DMS114 treated with DMSO at 0.1 percent for 48 hours (cell line): ENCODE measurements at regions not wholly inside any gene's neighbourhood (a gene's known extent, or its start where the extent isn't known, plus 50 kb on each side); places are given as distances from the start of the nearest gene placed in this dataset.

Source experiments
- DNase-seq: peaks from one replicate; lab custom pipeline; 2025; ENCODE audit not compliant: unreplicated experiment; lab: John Stamatoyannopoulos, UW

DNA sequence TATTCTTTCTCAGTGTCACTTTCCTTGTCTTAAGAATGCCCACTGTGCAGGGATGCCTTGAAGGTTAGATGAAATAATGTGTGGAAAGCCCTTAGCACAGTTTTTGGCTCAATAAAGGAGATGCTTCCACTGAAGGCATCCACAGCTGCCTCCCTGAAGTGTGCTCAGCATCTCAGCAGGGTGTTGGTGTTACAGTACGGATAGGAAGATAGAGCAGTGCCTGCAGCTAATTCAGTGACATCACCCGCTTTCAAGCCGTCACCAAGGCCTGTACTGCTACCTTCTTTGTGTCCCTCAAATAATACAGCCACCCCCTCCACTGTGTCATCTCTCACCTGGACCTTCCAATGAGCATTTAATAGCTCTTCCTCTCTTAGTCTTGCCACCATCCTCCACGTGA is 59.0 kb downstream of the NDUFS5 start:
- DNase-seq, result no peak

DNA sequence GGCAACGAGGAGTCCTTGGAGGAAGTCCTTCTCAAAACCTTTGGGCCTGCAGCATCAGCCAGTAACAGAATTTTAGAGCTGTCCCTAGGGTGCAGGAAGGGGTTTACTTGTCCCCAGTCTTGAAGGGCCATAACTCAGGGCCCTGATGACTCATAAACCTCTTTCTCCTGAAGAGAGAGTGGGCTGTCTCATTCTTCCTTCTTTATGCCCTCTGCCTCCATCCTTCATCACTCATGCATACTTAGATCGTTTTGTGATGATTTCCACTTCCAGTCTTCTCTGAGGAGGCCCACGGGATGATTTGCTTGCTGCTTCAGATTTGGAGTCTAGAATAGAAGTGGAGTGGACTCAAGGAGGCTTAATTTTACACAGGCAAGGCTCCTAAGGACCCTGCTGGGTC is 60.2 kb downstream of the NDUFS5 start:
- no peak for DNase-seq

DNA sequence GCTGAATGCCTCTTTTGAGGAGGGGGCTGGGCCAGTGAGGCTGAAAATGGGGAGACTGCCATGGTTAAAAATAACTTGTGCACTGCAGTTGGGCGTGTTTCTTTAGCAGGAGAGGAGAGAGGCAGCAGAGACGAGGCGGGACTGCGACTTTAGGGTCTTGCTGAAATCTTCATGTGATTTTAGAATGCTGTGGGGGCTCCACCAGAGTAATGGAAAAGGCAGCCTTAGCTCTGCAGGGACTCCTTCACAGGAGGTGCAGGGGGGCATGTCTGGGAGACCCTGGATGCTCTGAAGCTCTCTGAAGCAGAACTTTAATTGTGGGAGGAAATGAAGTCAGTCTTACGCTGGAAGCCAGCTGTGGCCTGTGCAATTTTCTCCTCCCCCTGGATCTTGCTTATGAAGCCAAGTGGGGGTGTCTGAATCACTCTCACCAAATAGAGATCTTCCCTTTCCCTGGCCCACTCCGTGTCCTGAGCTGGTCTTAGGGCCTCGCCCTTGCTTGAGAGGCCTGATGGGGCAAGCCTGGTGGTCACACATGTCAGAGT is 60.8 kb downstream of the NDUFS5 start:
- no peak for DNase-seq

DNA sequence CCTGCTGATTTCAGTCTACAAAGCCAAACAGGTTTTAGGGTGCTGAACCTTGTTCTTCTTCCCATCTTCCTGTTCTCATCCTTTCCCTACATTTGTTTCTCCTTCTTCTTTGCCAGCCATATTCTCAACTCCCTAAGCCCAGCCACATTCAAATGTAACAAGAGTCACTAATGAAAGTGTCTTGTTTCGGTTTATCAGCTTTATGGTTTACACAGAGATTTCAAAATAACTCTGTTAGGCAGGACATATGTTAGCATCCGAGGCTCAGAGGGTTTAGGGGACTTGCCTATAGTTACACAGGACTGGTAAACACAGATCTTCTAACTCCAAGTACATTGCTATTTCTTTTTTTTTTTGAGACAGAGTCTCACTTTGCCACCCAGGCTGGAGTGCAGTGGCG is 61.3 kb downstream of the NDUFS5 start:
- no peak for DNase-seq

DNA sequence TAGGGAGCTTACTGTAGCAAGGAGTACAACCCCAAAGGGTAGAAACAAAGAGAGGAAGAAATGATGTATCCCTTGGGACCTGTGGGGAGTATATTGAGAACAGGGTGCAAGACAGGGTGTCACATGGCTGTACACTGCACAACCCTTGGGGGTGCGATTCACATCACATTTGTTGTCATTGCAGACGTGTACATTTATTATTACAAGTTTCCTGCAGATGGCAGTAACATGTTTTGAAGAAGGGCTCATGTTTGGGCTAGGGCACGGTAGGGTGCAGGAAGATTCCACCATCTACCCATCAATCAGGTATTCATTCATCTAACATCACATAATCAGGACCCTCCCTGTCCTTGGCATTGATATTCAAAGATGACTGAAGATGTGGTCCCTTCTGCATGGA is 62.5 kb downstream of the NDUFS5 start:
- DNase-seq, result no peak

DNA sequence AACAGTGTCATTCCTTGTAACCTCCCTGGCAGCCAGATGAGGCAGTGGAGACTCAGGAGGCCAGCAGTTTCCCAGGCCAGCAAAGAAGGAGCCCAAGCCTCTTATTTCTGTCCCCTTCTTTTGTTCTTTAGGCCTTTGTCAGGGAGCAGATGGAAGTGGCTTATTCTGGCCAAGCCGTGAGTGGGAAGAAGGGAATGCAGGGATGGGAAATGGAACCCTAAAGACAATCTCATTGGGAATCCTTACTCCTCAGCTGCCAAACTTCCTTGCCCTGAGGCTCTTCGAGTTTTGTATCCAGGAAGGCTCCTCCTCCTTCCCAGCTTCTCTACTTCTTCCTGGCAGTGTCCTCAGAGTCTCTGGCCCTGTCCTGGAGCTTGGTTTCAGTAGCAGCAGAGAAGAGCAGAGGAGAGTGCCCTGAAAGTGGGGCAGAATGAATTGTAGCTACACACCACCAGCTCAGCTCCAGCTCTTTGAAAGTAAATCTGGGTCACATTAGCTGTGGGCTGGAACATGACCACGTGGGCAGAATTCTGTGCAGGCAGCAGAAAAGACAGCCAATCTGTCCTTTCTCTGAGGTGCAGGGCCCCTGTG is 63.9 kb downstream of the NDUFS5 start:
- DNase-seq, result no peak

DNA sequence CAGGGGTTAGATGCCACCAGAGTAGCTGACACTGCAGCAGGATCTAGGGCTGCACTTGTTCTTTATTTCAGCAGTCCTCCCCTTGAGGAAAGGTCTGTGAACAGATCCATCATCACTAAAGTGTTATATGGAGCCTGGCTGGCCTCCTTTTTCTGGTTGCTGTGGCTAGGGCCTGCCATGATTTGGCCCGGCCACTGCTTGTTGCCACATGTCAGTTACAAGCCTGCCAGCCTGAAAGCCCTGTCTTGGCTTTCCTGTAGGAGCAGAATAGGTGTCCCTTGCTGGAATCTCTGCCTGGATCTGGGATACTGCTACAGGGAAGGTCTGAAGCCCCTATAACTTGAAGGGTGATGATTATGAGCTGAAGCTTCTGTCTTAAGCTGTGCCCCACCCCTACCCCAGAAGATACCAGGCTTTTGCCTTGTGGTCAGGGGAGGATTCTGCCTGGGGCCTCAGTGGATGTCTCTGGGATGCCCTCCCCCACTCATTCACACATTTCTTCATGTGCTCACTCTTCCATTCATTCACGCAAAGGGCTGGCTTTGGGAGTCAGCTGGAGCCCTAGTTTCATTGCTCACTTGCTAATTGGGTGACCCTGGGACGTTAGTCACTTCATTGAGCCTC is 64.7 kb downstream of the NDUFS5 start:
- no peak for DNase-seq

DNA sequence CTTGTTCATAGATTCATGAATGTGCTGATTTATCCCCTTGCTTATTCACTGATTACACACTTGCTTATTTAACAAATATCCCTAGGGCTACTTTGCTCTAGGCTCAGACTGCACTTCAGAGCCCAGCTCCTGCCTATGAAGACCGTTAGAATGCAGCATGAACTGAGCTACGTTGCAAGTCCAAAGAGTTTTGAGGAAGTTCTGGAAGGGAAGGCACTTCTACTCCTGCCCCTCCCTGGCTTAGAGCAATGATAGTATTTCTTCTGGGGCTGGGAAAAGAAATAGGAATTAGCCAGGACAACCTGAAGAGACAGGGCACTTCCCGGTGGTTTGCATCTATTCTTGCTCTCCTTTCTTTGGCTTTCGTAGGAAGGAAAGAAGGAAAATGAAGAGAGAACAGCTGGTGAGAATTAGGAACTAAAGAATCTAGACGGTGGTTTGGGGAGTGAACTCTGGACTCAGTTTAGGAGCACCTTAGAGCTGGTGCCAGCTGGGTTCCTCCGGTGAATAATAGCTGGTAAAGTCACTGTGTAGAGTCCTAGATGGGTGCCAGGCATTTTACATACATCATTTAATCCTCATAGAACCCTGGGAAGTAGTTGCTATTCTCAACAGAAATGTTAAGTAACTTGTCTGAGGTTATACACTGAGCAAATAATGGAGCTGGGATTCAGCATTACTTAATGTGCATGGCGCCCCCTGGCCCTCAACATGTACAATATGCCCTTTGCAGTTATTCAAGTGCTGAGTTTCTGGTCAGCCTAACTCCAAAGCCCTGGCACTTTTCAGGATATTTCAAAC is 65.9 kb downstream of the NDUFS5 start:
- DNase-seq, result peak; percentile 61

DNA sequence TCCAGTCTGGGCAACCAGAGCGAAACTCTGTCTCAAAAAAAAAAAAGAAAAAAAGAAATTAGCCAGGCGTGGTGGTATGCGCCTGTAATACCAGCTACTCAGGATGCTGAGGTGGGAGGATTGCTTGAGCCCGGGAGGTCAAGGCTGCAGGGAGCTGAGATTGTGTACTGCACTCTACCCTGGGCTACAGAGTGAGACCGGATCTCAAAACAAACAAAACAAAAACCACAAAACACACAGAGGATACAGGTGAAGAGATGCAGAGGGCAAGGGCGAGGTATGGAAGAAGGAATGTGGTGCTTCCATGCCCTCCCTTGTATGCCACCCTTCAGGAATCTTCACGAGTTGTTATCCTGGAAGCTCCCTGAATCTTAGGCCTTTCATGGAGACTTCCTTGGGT is 68.5 kb downstream of the NDUFS5 start:
- no peak for DNase-seq

DNA sequence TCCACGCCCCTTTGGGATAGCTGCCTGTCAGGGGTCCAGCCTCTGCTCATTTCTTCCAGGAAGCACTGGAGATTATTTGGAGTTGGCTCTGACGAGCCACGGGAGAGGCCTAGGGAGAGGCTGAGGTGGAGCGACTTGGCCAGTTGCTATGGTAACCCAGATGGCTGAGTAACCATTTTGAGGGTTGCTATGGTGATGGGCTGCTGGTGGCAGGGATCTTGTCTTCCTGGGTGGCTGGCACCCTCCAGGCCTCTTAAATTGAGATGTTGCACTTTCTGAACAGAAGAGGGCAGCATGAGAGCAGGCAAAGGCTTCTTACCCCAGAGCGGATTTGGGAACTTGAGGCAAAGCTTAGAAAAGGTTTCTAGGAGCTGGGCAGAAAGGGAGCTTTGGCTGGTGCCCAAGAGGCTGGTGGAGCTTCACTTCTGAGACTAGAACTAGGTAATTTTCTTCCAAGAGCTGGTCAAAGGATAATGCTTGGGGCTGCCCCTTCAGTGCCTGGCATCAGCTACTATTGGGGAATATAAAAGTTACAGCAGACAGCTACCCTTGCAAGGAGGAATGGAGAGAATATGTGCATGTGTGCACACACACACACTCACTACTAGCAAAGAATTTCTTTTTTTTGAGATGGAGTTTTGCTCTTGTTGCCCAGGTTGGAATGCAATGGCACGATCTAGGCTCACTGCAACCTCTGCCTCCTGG is 72.5 kb downstream of the NDUFS5 start:
- peak; percentile 89 for DNase-seq

DNA sequence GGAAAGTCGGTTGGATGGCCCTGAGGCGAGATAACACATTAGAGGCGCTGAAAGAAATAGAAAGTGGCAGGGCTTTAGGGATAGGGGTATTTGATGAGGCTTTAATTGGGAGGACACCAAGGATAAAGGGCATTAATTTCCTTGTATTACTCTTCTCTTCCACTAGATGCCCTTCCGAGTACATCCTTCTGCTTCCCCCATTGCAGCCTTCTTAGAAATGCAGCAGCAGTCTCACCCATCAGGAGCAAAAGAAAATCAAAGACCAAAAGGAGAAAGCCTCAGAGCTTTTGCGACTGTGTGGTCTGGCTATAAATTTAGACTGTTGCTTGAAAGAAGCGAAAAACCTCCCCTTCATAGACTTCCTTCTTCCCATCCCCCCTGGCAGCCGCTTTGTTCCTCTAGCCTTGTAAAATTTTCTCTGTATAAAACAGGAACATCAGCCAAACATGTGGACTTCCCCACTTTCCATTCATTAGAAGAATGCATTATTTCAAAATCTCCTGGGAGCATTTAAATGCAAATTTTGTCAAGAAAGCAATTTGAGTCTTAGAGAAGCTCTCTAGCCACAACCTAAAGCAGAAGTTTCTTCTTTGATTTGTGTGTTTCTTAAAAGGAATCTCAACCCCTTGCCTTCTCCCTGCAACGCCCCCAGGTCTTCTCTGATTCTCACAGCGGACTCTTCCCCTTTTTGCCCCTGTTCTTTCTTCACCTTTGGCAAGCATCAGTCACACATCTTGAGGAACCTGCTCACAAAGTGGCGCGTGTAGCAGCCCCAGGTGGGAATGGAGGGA is 76.6 kb downstream of the NDUFS5 start:
- DNase-seq, result peak; percentile 90

DNA sequence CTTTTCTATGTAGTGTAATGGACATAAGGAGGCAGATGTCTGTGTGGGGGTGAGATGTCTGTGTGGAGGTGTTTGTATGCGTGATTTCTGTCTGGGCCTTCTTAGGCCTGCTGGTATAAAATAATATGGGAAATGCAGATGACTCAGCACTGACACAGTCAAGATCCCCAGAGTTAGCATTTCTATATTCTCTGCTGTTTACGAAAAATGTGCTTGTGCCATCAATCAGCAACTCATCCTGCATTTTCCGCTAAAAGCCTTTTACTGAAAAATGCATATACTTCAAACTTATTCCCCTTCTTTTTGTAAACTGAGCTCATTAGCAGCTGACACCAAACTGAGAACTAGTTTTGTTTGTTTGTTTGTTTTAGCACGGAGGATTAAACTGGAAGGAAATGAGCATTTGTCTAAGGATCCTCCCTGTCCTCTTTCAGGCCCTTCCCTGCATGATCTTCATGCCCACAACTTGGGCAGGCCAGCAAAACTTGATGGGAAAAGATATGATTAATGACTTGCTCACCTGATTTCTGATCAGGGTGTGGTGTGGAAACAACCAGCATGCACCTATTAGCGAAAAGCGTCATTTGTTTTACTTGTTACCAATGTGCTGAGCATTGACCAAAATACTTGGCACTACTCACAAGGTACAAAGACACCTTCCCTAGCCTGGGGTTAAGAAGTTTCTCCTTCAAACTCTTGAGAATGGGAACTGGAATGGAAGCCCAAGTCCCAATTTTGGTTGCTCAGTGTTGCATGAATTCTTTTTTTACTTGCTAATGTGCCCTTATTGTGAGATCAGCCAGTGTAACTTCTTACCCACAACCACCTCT is 77.4 kb downstream of the NDUFS5 start:
- peak; percentile 45 for DNase-seq

DNA sequence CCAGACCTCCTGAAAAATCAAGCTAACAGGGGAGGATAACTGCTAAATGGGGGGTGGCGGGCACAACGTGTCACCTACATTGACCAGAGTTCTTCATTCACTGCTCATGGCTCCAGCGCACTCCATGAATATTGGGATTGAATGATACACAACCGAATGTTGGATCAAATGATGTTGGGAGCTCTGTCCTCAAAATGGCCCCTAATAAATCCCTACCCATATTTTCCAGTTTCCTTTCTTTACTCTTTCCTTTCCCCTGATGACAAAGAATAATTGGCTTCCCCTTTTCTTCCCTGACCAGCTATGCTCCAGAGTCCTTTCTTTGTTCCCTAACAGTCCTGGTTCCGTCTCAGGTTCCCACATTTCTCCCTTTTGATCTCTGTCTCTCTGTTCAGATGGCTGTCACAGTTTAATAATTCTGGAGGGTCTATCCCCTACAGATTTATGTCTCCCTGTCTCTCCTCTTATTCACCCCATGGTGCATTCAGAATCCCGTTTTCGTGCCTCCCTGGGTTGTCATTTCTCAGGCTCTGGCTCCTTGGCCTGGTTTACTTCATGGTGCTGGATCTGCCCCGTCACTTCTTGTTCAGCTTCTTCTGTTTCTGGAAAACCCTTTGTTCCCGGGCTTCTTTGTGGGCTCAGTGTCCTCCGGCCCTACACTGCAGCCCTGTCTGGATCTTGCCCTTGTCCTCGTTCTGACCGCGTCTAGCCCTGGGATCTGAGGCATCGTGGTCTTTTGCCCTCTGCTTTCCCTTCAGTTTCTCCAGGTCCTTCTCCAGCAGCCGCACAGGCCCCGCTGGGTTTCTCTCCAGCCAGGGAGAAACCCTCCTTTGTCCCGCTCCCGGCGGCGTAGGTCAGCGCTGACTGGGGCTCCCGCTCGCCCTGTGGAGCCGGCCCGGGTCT is 78.3 kb downstream of the NDUFS5 start:
- peak; percentile 45 for DNase-seq

DNA sequence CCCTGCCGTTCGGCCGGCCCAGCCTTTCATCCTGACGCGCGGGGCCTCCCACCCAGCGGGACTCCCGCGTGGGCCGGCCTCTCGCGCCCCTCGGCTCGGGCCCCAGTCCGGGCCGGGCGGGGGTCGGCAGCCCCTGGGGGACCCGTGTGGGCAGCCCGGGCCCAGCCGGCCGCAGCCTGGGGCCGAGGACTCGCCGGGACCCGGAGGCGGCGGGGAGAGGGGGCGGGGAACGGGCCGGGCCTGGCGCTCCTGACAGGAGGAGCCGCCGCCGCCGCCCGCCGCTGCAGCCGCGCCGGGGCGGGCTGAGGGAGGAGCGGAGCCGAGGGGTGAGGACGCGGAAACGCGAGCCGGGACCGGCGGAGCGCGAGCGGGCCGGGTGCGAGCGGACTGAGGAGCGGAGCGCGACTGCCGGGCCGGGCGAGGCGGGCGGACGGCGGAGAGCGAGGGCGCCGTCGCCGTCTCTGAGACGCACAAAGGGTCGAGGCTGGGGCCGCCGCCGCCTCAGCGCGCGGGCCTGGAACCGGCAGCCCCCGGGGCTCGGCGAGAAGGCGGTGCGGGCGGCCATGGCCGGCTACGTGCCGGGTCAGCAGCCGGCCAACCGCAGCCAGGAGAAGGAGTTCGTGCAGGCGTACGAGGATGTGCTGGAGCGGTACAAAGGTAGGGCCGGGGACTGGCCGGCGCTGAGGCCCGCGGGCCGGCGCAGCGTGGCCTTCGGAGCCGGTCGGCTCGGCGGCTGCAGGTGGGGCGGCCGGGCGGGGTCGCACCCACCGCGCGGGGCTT is 79.1 kb downstream of the NDUFS5 start:
- DNase-seq, result peak; percentile 28

DNA sequence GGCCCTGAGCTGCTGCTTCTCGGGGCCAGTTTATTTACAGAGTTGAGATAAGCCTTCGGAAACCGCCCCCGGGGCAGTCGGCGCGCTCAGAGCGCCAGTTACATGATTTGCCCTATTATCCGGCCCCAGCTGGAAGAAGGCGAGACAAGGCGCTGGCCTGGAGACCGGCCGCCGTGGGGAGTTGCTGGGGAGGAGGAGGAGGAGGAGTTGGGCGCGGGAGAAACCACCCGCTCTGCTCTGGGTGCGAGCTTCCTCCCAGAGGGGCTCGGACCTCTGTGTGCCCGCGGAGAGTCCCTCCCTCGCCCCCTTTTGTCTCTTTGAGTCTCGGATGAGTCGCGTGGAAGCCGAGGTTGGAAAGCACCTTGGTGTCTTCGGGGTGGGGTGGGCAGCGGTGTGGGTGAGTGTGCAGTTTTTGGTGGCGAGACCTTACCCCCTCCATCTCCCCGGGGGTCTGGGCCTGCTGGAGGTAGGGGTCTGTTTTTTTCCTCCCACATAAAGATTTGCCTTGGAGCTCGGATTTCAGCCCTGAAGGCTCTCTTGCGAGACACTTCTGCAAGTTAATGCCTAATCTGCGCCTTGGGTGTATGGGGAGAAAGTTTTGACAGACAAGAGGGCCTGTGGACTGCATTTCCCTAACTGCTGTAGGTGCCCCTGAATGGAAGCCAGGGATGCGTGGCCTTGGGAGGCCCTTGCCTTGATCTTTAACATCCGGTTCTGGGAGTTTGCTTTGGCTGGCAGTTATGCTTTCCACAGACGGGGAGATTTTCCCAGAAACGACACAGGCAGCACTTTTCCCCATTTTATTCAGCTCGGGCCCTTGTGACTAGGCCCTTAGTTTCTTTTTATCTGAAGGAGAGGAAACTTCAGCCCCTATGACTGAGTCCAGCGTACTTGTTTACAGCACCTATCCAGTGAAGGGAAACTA is 80.0 kb downstream of the NDUFS5 start:
- DNase-seq, result peak; percentile 63

DNA sequence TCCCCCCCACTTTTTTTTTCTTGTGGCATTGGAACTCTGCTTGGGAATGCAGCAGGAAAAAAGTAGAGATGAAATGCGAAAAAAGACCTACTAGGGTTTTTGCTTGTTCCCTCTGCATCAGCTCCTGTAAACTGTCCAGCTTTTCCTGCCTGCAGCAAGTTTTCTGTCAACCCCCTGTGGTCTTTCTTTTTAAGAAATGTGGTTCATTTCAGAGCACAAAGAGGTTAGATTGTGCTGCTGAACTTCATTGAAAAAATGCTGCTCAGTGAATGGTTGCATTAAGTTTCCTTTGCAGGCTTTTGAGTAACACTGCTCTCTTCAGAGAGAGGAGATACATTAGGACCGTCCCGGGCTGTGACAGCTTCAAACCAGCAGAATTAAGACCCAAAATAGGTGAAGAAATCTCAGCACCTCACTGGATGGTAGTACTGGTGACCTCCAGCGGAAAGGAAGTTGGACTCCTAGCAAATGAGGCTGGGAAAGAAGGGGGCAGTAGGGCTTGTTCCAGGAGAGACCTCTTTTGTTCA is 80.7 kb downstream of the NDUFS5 start:
- DNase-seq, result no peak
